ENCODE measurements at regions not wholly inside any gene's neighbourhood (a gene's known extent, or its start where the extent isn't known, plus 50 kb on each side); places are given as distances from the start of the nearest gene placed in this dataset.

- DNase-seq (ENCODE audit: low spot score) = no peak
Observed at GRCh38 chr12:13595536-13596443, 385.6 kb downstream of the GRIN2B start.

GRCh38 chr12:13594731-13595514, 386.5 kb downstream of the GRIN2B start:
- no peak for DNase-seq (ENCODE audit: low spot score)

GRCh38 chr12:13592063-13592942, 389.1 kb downstream of the GRIN2B start:
- no peak for DNase-seq (ENCODE audit: low spot score)

- DNase-seq (ENCODE audit: low spot score) = no peak
Observed at GRCh38 chr12:13591488-13591887, 389.9 kb downstream of the GRIN2B start.

GRCh38 chr12:13591059-13591458, 390.3 kb downstream of the GRIN2B start:
- no peak for DNase-seq (ENCODE audit: low spot score)

GRCh38 chr12:13588574-13588973, 392.0 kb downstream of the EMP1 start:
- DNase-seq (ENCODE audit: low spot score) = no peak

- no peak for DNase-seq (ENCODE audit: low spot score)
Observed at GRCh38 chr12:13587721-13588390, 391.3 kb downstream of the EMP1 start.

GRCh38 chr12:13586361-13586760, 389.8 kb downstream of the EMP1 start:
- DNase-seq (ENCODE audit: low spot score) = no peak

GRCh38 chr12:13584541-13584940, 388.0 kb downstream of the EMP1 start:
- no peak for DNase-seq (ENCODE audit: low spot score)

GRCh38 chr12:13583630-13584029, 387.1 kb downstream of the EMP1 start:
- DNase-seq (ENCODE audit: low spot score) = no peak

GRCh38 chr12:13582421-13582820, 385.9 kb downstream of the EMP1 start:
- no peak for DNase-seq (ENCODE audit: low spot score)

- no peak for DNase-seq (ENCODE audit: low spot score)
Observed at GRCh38 chr12:13581031-13581430, 384.5 kb downstream of the EMP1 start.

- no peak for DNase-seq (ENCODE audit: low spot score)
Observed at GRCh38 chr12:13580206-13580605, 383.7 kb downstream of the EMP1 start.

GRCh38 chr12:13576935-13577500, 380.5 kb downstream of the EMP1 start:
- no peak for DNase-seq (ENCODE audit: low spot score)

GRCh38 chr12:13573698-13574321, 377.3 kb downstream of the EMP1 start:
- DNase-seq (ENCODE audit: low spot score) = no peak

- no peak for DNase-seq (ENCODE audit: low spot score)
Observed at GRCh38 chr12:13571035-13571434, 374.5 kb downstream of the EMP1 start.

GRCh38 chr12:13570005-13570694, 373.6 kb downstream of the EMP1 start:
- DNase-seq (ENCODE audit: low spot score) = no peak

GRCh38 chr12:13566292-13566691, 369.8 kb downstream of the EMP1 start:
- DNase-seq (ENCODE audit: low spot score) = no peak

- no peak for DNase-seq (ENCODE audit: low spot score)
Observed at GRCh38 chr12:13564266-13564810, 367.8 kb downstream of the EMP1 start.

- DNase-seq (ENCODE audit: low spot score) = no peak
Observed at GRCh38 chr12:13563743-13564125, 367.2 kb downstream of the EMP1 start.
